ENCODE measurements at regions not wholly inside any gene's neighbourhood (a gene's known extent, or its start where the extent isn't known, plus 50 kb on each side); places are given as distances from the start of the nearest gene placed in this dataset.
A peak's percentile ranks its signal among the peaks of the same experiment; 100 is the strongest.

- H2AFZ ChIP-seq (ENCODE audit: low read length), result no peak overlapping the region
- H3K27ac ChIP-seq (ENCODE audit: insufficient read depth, low read length), result peak overlapping the region; percentile 77
- TF ChIP-seq EZH2 (IDR thresholded peaks at IDR 0.05; ENCODE audit: low read length, missing control alignments), result no peak
- no peak for TF ChIP-seq CTCF (conservative IDR thresholded peaks at IDR 0.05 in 1 of 2, IDR thresholded peaks at IDR 0.05 in 1 of 2; ENCODE audit: low read depth in 1 of 2, low read length in 2 of 2)
- peak; percentile 33 to 81 for DNase-seq (ENCODE audit: low read depth in 2 of 2)
- H3K9me3 ChIP-seq (ENCODE audit: control insufficient read depth, insufficient read depth, low read depth, low read length), result no peaks in the 10 kb centered on the region
- no peak overlapping the region for H3K9ac ChIP-seq (ENCODE audit: insufficient read depth, low read length)
- peak overlapping the region; percentile 38 for H3K4me2 ChIP-seq (ENCODE audit: extremely low read depth, insufficient read depth, low read length)
- no peaks in the 10 kb centered on the region for H3K36me3 ChIP-seq (ENCODE audit: control insufficient read depth, insufficient read depth, low read length)
- no peaks in the 10 kb centered on the region for H4K20me1 ChIP-seq (ENCODE audit: control insufficient read depth, extremely low read depth, insufficient read depth, low read length)
- no peaks in the 10 kb centered on the region for H3K27me3 ChIP-seq (ENCODE audit: control insufficient read depth, insufficient read depth, low read length)
- H3K4me3 ChIP-seq (replicated peaks in 1 of 4; ENCODE audit: control extremely low read depth in 1 of 4, insufficient read depth in 1 of 4, low read depth in 3 of 4, low read length in 4 of 4), result no peak overlapping the region
- H3K4me1 ChIP-seq (ENCODE audit: control insufficient read depth, extremely low read depth, insufficient read depth, low read length), result peaks cover 21% of the 10 kb centered on the region
- peaks cover 4% of the 10 kb centered on the region for H3K79me2 ChIP-seq (ENCODE audit: control insufficient read depth, insufficient read depth, low read length)
Observed at GRCh38 chr15:62469478-62469873, 304.4 kb upstream of the C2CD4B start.

- Histone ChIP-seq H3K27me3 (ENCODE audit: control insufficient read depth, insufficient read depth, low read length) (no peaks in the 10 kb centered on the region), H4K20me1 (ENCODE audit: control insufficient read depth, extremely low read depth, insufficient read depth, low read length) (no peaks in the 10 kb centered on the region), H3K79me2 (ENCODE audit: control insufficient read depth, insufficient read depth, low read length) (peaks cover 4% of the 10 kb centered on the region), H3K4me2 (ENCODE audit: extremely low read depth, insufficient read depth, low read length) (peak overlapping the region; percentile 38), H3K4me3 (replicated peaks in 1 of 4; ENCODE audit: control extremely low read depth in 1 of 4, insufficient read depth in 1 of 4, low read depth in 3 of 4, low read length in 4 of 4) (no peak overlapping the region), H3K36me3 (ENCODE audit: control insufficient read depth, insufficient read depth, low read length) (no peaks in the 10 kb centered on the region), H2AFZ (ENCODE audit: low read length) (no peak overlapping the region), H3K9me3 (ENCODE audit: control insufficient read depth, insufficient read depth, low read depth, low read length) (no peaks in the 10 kb centered on the region), H3K9ac (ENCODE audit: insufficient read depth, low read length) (no peak overlapping the region), H3K27ac (ENCODE audit: insufficient read depth, low read length) (peak overlapping the region; percentile 77), H3K4me1 (ENCODE audit: control insufficient read depth, extremely low read depth, insufficient read depth, low read length) (peaks cover 21% of the 10 kb centered on the region)
- DNase-seq (ENCODE audit: low read depth in 2 of 2), result peak; percentile 81 to 98
- TF ChIP-seq EZH2 (IDR thresholded peaks at IDR 0.05; ENCODE audit: low read length, missing control alignments), result no peak
- no peak for TF ChIP-seq CTCF (conservative IDR thresholded peaks at IDR 0.05 in 1 of 2, IDR thresholded peaks at IDR 0.05 in 1 of 2; ENCODE audit: low read depth in 1 of 2, low read length in 2 of 2)
Observed at GRCh38 chr15:62469874-62470688, 305.0 kb upstream of the C2CD4B start.

GRCh38 chr15:62472616-62473299 is 307.7 kb upstream of the C2CD4B start:
- Histone ChIP-seq H3K27me3 (ENCODE audit: control insufficient read depth, insufficient read depth, low read length) (no peaks in the 10 kb centered on the region), H3K9ac (ENCODE audit: insufficient read depth, low read length) (no peak overlapping the region), H3K4me3 (replicated peaks in 1 of 4; ENCODE audit: control extremely low read depth in 1 of 4, insufficient read depth in 1 of 4, low read depth in 3 of 4, low read length in 4 of 4) (no peak overlapping the region), H3K4me1 (ENCODE audit: control insufficient read depth, extremely low read depth, insufficient read depth, low read length) (peaks cover 18% of the 10 kb centered on the region), H3K79me2 (ENCODE audit: control insufficient read depth, insufficient read depth, low read length) (no peaks in the 10 kb centered on the region), H3K27ac (ENCODE audit: insufficient read depth, low read length) (no peak overlapping the region), H4K20me1 (ENCODE audit: control insufficient read depth, extremely low read depth, insufficient read depth, low read length) (no peaks in the 10 kb centered on the region), H3K36me3 (ENCODE audit: control insufficient read depth, insufficient read depth, low read length) (no peaks in the 10 kb centered on the region), H3K4me2 (ENCODE audit: extremely low read depth, insufficient read depth, low read length) (peak overlapping the region; percentile 8), H3K9me3 (ENCODE audit: control insufficient read depth, insufficient read depth, low read depth, low read length) (no peaks in the 10 kb centered on the region), H2AFZ (ENCODE audit: low read length) (no peak overlapping the region)
- no peak for DNase-seq (ENCODE audit: low read depth in 2 of 2)
- TF ChIP-seq CTCF (conservative IDR thresholded peaks at IDR 0.05 in 1 of 2, IDR thresholded peaks at IDR 0.05 in 1 of 2; ENCODE audit: low read depth in 1 of 2, low read length in 2 of 2) (no peak), EZH2 (IDR thresholded peaks at IDR 0.05; ENCODE audit: low read length, missing control alignments) (no peak)

Data from fibroblast of lung (primary cell).